ENCODE measurements at regions not wholly inside any gene's neighbourhood (a gene's known extent, or its start where the extent isn't known, plus 50 kb on each side); places are given as distances from the start of the nearest gene placed in this dataset.

DNA sequence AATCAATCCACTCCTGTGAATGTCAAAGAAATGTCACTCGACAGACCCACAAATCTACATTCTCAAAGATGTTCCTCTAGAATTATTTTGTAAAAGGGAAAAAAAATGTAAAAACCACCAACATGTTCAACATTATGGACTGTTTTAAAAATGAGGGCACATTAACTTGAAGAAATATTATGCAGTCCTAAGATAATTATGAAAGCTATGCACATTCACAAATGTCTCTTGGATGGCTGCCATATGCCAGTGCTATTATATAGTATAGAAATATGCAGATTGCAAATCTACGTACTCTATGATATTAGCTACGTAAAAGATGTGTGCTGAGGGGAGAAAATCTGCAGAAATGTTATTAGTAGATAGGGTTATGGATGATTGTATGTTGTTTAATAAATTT is 334.2 kb downstream of the BMP4 start (continued):
- no peak for TF ChIP-seq KDM1A (IDR thresholded peaks at IDR 0.05)

DNA sequence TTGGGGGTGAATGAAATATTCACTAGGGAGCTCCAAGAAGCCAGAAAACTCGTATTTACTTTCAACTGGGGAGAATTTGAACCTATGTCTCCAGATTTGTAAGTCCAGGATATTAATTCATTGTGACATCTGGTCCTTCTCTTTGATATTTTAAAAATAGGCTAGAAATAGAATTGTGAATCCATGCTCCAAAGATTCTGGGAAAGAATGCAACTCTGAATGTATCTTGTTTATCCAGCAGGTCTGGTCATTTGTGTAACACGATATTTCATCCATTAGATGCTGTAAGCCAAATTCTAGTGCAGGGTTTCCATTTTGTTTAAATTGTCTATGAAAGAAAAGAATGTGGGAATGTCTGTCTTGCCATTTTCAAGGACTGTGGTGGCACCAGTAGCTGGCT is 334.7 kb downstream of the BMP4 start:
- H3K4me3 ChIP-seq, result no peak overlapping the region
- H3K9me1 ChIP-seq (ENCODE audit: control insufficient read depth, insufficient read depth, low read length), result no peaks in the 10 kb centered on the region
- no peaks in the 10 kb centered on the region for H3K36me3 ChIP-seq (ENCODE audit: control insufficient read depth, insufficient read depth, low read length)
- no peaks in the 10 kb centered on the region for H3K9me3 ChIP-seq (replicated peaks; ENCODE audit: control insufficient read depth, insufficient read depth, low read depth, low read length)
- H4K20me1 ChIP-seq (replicated peaks; ENCODE audit: control insufficient read depth, insufficient read depth, low read length), result no peaks in the 10 kb centered on the region
- no peaks in the 10 kb centered on the region for H3K79me2 ChIP-seq (ENCODE audit: control insufficient read depth, insufficient read depth, low read length)
- no peak for TF ChIP-seq ETS2 (tag; IDR thresholded peaks at IDR 0.05; ENCODE audit: borderline replicate concordance, poor library complexity, severe bottlenecking)
- no peak for TF ChIP-seq BHLHE40 (IDR thresholded peaks at IDR 0.05; ENCODE audit: low read length)
- TF ChIP-seq NFE2L1 (tag; IDR thresholded peaks at IDR 0.05; ENCODE audit: borderline replicate concordance, low read depth), result no peak
- no peak for TF ChIP-seq PHTF2 (CRISPR knock-in tag; IDR thresholded peaks at IDR 0.05)
- no peak for TF ChIP-seq ZNF384 (IDR thresholded peaks at IDR 0.05; ENCODE audit: low read depth, low read length)
- no peak for TF ChIP-seq PTBP1 (IDR thresholded peaks at IDR 0.05; ENCODE audit: low read depth, low read length)
- TF ChIP-seq, protein P1, sequence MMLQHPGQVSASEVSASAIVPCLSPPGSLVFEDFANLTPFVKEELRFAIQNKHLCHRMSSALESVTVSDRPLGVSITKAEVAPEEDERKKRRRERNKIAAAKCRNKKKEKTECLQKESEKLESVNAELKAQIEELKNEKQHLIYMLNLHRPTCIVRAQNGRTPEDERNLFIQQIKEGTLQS (IDR thresholded peaks at IDR 0.05), result no peak
- TF ChIP-seq, protein P1 (CRISPR knock-in tag; conservative IDR thresholded peaks at IDR 0.05), result no peak
- TF ChIP-seq RAD21 (CRISPR knock-in tag; conservative IDR thresholded peaks at IDR 0.05 in 1 of 2, IDR thresholded peaks at IDR 0.05 in 1 of 2), result no peak
- TF ChIP-seq POLR3A (IDR thresholded peaks at IDR 0.05; ENCODE audit: borderline replicate concordance, extremely low read depth, insufficient read depth, insufficient read length), result no peak
- TF ChIP-seq MYNN (IDR thresholded peaks at IDR 0.05), result no peak
- TF ChIP-seq MYNN (CRISPR knock-in tag; IDR thresholded peaks at IDR 0.05), result no peak
- no peak for TF ChIP-seq ZBTB17 (CRISPR knock-in tag; IDR thresholded peaks at IDR 0.05)
- no peak for TF ChIP-seq SREBF2 (CRISPR knock-in tag; IDR thresholded peaks at IDR 0.05)
- TF ChIP-seq ZNF133 (CRISPR knock-in tag; IDR thresholded peaks at IDR 0.05), result no peak
- TF ChIP-seq ZFPM2 (CRISPR knock-in tag; IDR thresholded peaks at IDR 0.05), result no peak
- no TSS peak for BruUV-seq (replicated peaks)
- no peaks in the 10 kb centered on the region for H3K4me1 ChIP-seq (replicated peaks in 1 of 2; ENCODE audit: control insufficient read depth in 2 of 2, insufficient read depth in 2 of 2, low read length in 2 of 2)
- CTCF ChIA-PET (ENCODE audit: low intra/inter-chr PET ratio), result no interaction called here
- ATAC-seq (no peak), FAIRE-seq (no peak), DNase-seq (ENCODE audit: extremely low read depth in 1 of 4, low spot score in 3 of 4) (no peak)
- intact Hi-C loops (cut with micrococcal nuclease), result no loop called here
- in situ Hi-C loops (cut with MboI), result no loop called here
- no peak overlapping the region for H3K27ac ChIP-seq (ENCODE audit: extremely low read depth, low read depth, low read length)
- no peak overlapping the region for H3K9ac ChIP-seq (ENCODE audit: insufficient read depth in 1 of 2, low read depth in 2 of 2, low read length in 2 of 2)
- H2AFZ ChIP-seq (ENCODE audit: low read depth, low read length), result no peak overlapping the region
- WGBS (ENCODE audit: insufficient coverage, low coverage, missing lambda C conversion rate), result 0% methylated on average over 2 of the region's 2 CpGs
- POLR2A ChIA-PET, result no interaction called here
- no peak overlapping the region for H3K4me2 ChIP-seq (ENCODE audit: insufficient read depth, low read length)
- H3K27me3 ChIP-seq (ENCODE audit: control insufficient read depth in 2 of 2, insufficient read depth in 2 of 2, low read length in 2 of 2), result no peaks in the 10 kb centered on the region
